HepG2 (cell line): ENCODE measurements at regions not wholly inside any gene's neighbourhood (a gene's known extent, or its start where the extent isn't known, plus 50 kb on each side); places are given as distances from the start of the nearest gene placed in this dataset.

Source experiments
- CTCF ChIP-seq: sonication (generic); formaldehyde crosslinking; IDR thresholded peaks from 2 replicates; pipeline ENCODE4 v1.5.0; 2020; ENCODE audit warnings: mild to moderate bottlenecking, missing genetic modification reagents, moderate library complexity
- ISL2 ChIP-seq: sonication (generic); formaldehyde crosslinking; IDR thresholded peaks from 2 replicates; pipeline ENCODE4 v1.5.0; 2020; ENCODE audit warnings: missing genetic modification reagents
- MED13 ChIP-seq: sonication (generic); formaldehyde crosslinking; IDR thresholded peaks from 2 replicates; pipeline ENCODE4 v1.5.0; 2020; ENCODE audit warnings: missing genetic modification reagents

DNA sequence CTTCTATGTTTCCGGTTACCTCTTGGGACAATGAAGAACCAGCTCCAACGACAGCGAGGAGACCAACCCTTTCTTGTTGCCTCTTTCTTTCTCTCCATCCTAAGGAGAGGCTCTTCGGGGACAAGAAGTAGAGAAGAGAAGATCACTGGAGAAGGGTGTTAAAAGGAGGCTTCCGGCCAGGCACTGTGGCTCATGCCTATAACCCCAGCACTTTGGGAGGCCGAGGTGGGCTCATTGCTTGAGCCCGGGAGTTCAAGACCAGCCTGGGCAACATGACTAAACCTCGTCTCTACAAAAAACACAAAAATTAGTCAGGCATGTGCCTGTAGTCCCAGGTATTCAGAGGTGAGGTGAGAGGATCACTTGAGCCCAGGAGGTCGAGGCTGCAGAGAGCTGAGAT, 90.8 kb upstream of the TNFAIP3 start:
- TF ChIP-seq MED13, result no peak
- no peak for TF ChIP-seq CTCF (CRISPR knock-in tag)
- no peak for TF ChIP-seq ISL2 (CRISPR knock-in tag)
